SH-SY5Y (cell line): ENCODE measurements at regions not wholly inside any gene's neighbourhood (a gene's known extent, or its start where the extent isn't known, plus 50 kb on each side); places are given as distances from the start of the nearest gene placed in this dataset.

Experiments
- GATA2 ChIP-seq: IDR thresholded peaks from 2 replicates; pipeline ENCODE4 v1.6.1; 2011; ENCODE audit warnings: mild to moderate bottlenecking, low read depth, low read length
- GATA3 ChIP-seq: IDR thresholded peaks from 2 replicates; pipeline ENCODE4 v1.6.1; 2011; ENCODE audit warnings: low read depth, mild to moderate bottlenecking, low read length, moderate library complexity

DNA sequence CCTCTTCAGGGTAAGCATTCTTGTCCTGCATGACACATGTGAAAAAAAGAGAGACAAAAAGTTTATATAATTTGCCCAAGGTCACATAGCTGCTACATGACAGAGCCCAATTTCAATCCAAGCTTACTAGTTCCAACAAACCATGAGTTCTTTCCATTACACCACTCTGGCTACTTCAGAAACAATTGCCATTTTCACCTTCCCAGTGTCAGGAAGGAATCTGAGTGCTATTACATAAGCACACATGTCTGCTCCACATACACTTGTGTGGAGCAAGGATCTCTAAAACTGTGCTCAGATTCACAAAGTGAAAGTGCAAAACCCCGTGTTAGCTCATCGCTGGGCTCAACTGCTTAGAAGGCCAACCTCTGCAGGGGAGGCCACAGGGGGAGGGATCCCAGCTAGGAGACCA lies 356.2 kb upstream of the NFE2L3 start:
- TF ChIP-seq GATA3, result no peak
- TF ChIP-seq GATA2, result no peak
